ENCODE measurements at regions not wholly inside any gene's neighbourhood (a gene's known extent, or its start where the extent isn't known, plus 50 kb on each side); places are given as distances from the start of the nearest gene placed in this dataset.

GRCh38 chr4:144504883-144505282 is 141.1 kb upstream of the HHIP start:
- DNase-seq (ENCODE audit: low read depth, low spot score), result no peak
- no TSS peak for BruUV-seq (replicated peaks)
- H3K36me3 ChIP-seq (ENCODE audit: control insufficient read depth in 2 of 2, extremely low read depth in 1 of 2, insufficient read depth in 2 of 2, low read length in 2 of 2), result no peaks in the 10 kb centered on the region
- no peaks in the 10 kb centered on the region for H3K27me3 ChIP-seq (ENCODE audit: control insufficient read depth in 2 of 2, insufficient read depth in 2 of 2, low read length in 2 of 2)
- no peak overlapping the region for H3K9ac ChIP-seq (replicated peaks; ENCODE audit: extremely low read depth, insufficient read depth, low read length)
- H3K79me2 ChIP-seq (ENCODE audit: control insufficient read depth, insufficient read depth, low read length), result no peaks in the 10 kb centered on the region
- no peak for FAIRE-seq
- H3K4me1 ChIP-seq (ENCODE audit: control insufficient read depth, extremely low read depth, insufficient read depth, low read length), result no peaks in the 10 kb centered on the region
- dilution Hi-C loops (cut with MboI; ENCODE audit: extremely low pct_ligation_motif_present, low sequenced_read_pairs) (no loop called here), intact Hi-C loops (cut with micrococcal nuclease) (no loop called here)
- no peaks in the 10 kb centered on the region for H3K9me1 ChIP-seq (replicated peaks; ENCODE audit: control insufficient read depth, extremely low read depth, insufficient read depth, low read length)
- POLR2A ChIA-PET, result no interaction called here
- H3K4me2 ChIP-seq (ENCODE audit: insufficient read depth, low read length), result no peak overlapping the region
- H4K20me1 ChIP-seq (replicated peaks; ENCODE audit: control insufficient read depth, extremely low read depth, insufficient read depth, low read length), result no peaks in the 10 kb centered on the region
- TF ChIP-seq FOS (IDR thresholded peaks at IDR 0.05; ENCODE audit: borderline replicate concordance, insufficient read depth, low read length) (no peak), CTCF (IDR thresholded peaks at IDR 0.05; ENCODE audit: extremely low read depth in 1 of 2, insufficient read depth in 1 of 2, low read depth in 1 of 2, low read length in 2 of 2) (no peak), MAX (IDR thresholded peaks at IDR 0.05; ENCODE audit: insufficient read depth, insufficient read length) (no peak), EZH2 (IDR thresholded peaks at IDR 0.05; ENCODE audit: borderline replicate concordance, low read depth, low read length, severe bottlenecking) (no peak), POLR2A (IDR thresholded peaks at IDR 0.05; ENCODE audit: low read depth, low read length) (no peak), MYC (IDR thresholded peaks at IDR 0.05; ENCODE audit: low read depth, low read length) (no peak), JUN (IDR thresholded peaks at IDR 0.05; ENCODE audit: borderline replicate concordance, insufficient read depth, insufficient read length, low read depth) (no peak), GATA2 (IDR thresholded peaks at IDR 0.05; ENCODE audit: insufficient read depth, insufficient read length, low read depth, low read length) (no peak), POLR2AphosphoS5 (IDR thresholded peaks at IDR 0.05; ENCODE audit: insufficient read depth, low read depth, low read length) (no peak)
- no peak overlapping the region for H3K27ac ChIP-seq (ENCODE audit: insufficient read depth, low read depth, low read length)
- H3K4me3 ChIP-seq (replicated peaks in 1 of 3; ENCODE audit: insufficient read depth in 1 of 3, low read depth in 1 of 3, low read length in 3 of 3), result no peak overlapping the region
- no peak overlapping the region for H2AFZ ChIP-seq (ENCODE audit: low read depth, low read length)
- no peaks in the 10 kb centered on the region for H3K9me3 ChIP-seq (replicated peaks; ENCODE audit: control insufficient read depth, insufficient read depth, low read length)
- CTCF ChIA-PET, result interaction anchor here (1.7 kb wide), 1 partner anchor 8 kb away, joined by 6 read pairs; no protein-coding TSS in a partner anchor

All from endothelial cell of umbilical vein (primary cell).